BLaER1 (cell line): ENCODE measurements at regions not wholly inside any gene's neighbourhood (a gene's known extent, or its start where the extent isn't known, plus 50 kb on each side); places are given as distances from the start of the nearest gene placed in this dataset.

Experiments
- H3K27ac ChIP-seq: shearing (Covaris generic); formaldehyde crosslinking; 2 replicates; pipeline ENCODE4 v1.8.1; 2022
- H3K27me3 ChIP-seq: shearing (Covaris generic); formaldehyde crosslinking; 2 replicates; pipeline ENCODE4 v1.8.1; 2022
- H3K36me3 ChIP-seq: shearing (Covaris generic); formaldehyde crosslinking; 2 replicates; pipeline ENCODE4 v1.8.1; 2022
- H3K4me1 ChIP-seq: shearing (Covaris generic); formaldehyde crosslinking; 2 replicates; pipeline ENCODE4 v1.8.1; 2022
- H3K4me2 ChIP-seq: shearing (Covaris generic); formaldehyde crosslinking; 2 replicates; pipeline ENCODE4 v1.8.1; 2022
- H3K4me3 ChIP-seq: shearing (Covaris generic); formaldehyde crosslinking; 2 replicates; pipeline ENCODE4 v1.8.1; 2022
- H3K9ac ChIP-seq: shearing (Covaris generic); formaldehyde crosslinking; 2 replicates; pipeline ENCODE4 v1.8.1; 2022
- H3K9me3 ChIP-seq: shearing (Covaris generic); formaldehyde crosslinking; 2 replicates; pipeline ENCODE4 v1.8.1; 2022
- H4K20me1 ChIP-seq: shearing (Covaris generic); formaldehyde crosslinking; 2 replicates; pipeline ENCODE4 v1.8.1; 2022
- Cebpa-rat ChIP-seq: shearing (Covaris generic); IDR thresholded peaks from 2 replicates; pipeline ENCODE4 v1.8.1; 2022

DNA sequence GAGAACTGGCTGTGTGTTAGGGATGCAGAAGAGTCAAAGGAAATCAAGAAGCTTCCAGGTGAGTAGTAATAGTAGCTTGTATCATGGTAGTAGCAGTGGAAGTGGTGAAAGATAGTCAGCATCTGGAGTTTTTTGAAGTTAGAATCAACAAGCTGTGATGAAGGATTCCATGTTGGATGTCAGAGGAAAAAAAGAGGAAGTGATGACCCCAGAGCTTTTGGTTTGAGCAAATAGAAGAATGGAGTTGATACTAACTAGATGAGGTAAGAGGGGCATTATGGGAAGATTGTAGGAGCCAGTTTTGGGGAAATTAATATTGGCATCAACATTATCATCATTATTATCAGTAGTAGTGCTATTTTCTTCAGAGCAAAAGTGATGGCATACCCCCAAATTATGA lies 542.2 kb downstream of the XIRP2 start:
- Histone ChIP-seq H3K9me3 (no peaks in the 10 kb centered on the region), H3K27me3 (no peaks in the 10 kb centered on the region), H4K20me1 (no peaks in the 10 kb centered on the region), H3K4me2 (no peak overlapping the region), H3K4me3 (no peak overlapping the region), H3K27ac (no peak overlapping the region), H3K4me1 (no peaks in the 10 kb centered on the region), H3K36me3 (no peaks in the 10 kb centered on the region), H3K9ac (no peak overlapping the region)
- no peak for TF ChIP-seq Cebpa-rat

GRCh38 chr2:167424803-167425755 lies 536.8 kb downstream of the XIRP2 start:
- Histone ChIP-seq H3K9me3 (no peaks in the 10 kb centered on the region), H3K27ac (no peak overlapping the region), H3K4me3 (no peak overlapping the region), H3K4me2 (no peak overlapping the region), H4K20me1 (no peaks in the 10 kb centered on the region), H3K4me1 (no peaks in the 10 kb centered on the region), H3K27me3 (no peaks in the 10 kb centered on the region), H3K36me3 (no peaks in the 10 kb centered on the region), H3K9ac (no peak overlapping the region)
- no peak for TF ChIP-seq Cebpa-rat

GRCh38 chr2:167424221-167424620 lies 535.9 kb downstream of the XIRP2 start:
- no peak for TF ChIP-seq Cebpa-rat
- H4K20me1 ChIP-seq: no peaks in the 10 kb centered on the region
- no peaks in the 10 kb centered on the region for H3K4me1 ChIP-seq
- H3K27me3 ChIP-seq: no peaks in the 10 kb centered on the region
- H3K9ac ChIP-seq: no peak overlapping the region
- no peak overlapping the region for H3K27ac ChIP-seq
- H3K4me3 ChIP-seq: no peak overlapping the region
- no peak overlapping the region for H3K4me2 ChIP-seq
- H3K36me3 ChIP-seq: no peaks in the 10 kb centered on the region
- no peaks in the 10 kb centered on the region for H3K9me3 ChIP-seq

- no peaks in the 10 kb centered on the region for H3K27me3 ChIP-seq
- no peak for TF ChIP-seq Cebpa-rat
- H3K4me3 ChIP-seq: no peak overlapping the region
- no peaks in the 10 kb centered on the region for H3K36me3 ChIP-seq
- no peaks in the 10 kb centered on the region for H3K4me1 ChIP-seq
- H3K9me3 ChIP-seq: no peaks in the 10 kb centered on the region
- no peak overlapping the region for H3K4me2 ChIP-seq
- H3K27ac ChIP-seq: no peak overlapping the region
- H4K20me1 ChIP-seq: no peaks in the 10 kb centered on the region
- no peak overlapping the region for H3K9ac ChIP-seq
These were observed 535.5 kb downstream of the XIRP2 start for GRCh38 chr2:167423731-167424130.

- Histone ChIP-seq H3K9me3 (no peaks in the 10 kb centered on the region), H3K9ac (no peak overlapping the region), H4K20me1 (no peaks in the 10 kb centered on the region), H3K36me3 (no peaks in the 10 kb centered on the region), H3K4me2 (no peak overlapping the region), H3K4me3 (no peak overlapping the region), H3K27me3 (no peaks in the 10 kb centered on the region), H3K4me1 (no peaks in the 10 kb centered on the region), H3K27ac (no peak overlapping the region)
- TF ChIP-seq Cebpa-rat: no peak
These were observed 531.9 kb downstream of the XIRP2 start for GRCh38 chr2:167420211-167420610.

DNA sequence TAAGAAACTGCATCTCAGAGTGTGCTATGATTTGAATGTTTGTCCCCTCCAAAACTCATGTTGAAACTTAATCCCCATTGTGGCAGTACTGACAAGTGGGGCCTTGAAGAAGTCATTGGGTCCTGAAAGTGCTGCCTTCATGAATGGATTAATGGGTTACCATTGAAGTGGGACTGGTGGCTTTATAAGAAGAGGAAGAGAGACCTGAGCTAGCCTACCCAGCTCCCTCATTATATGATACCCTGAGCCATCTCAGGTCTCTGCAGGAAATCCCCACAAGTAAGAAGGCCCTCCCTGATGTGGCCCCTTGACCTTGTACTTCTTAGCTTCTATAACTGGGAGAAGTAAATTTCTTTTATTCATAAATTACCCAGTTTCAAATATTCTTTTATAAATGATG lies 526.8 kb downstream of the XIRP2 start:
- no peaks in the 10 kb centered on the region for H3K4me1 ChIP-seq
- no peaks in the 10 kb centered on the region for H3K36me3 ChIP-seq
- H3K9ac ChIP-seq: no peak overlapping the region
- TF ChIP-seq Cebpa-rat: no peak
- H3K27ac ChIP-seq: no peak overlapping the region
- H3K27me3 ChIP-seq: no peaks in the 10 kb centered on the region
- no peaks in the 10 kb centered on the region for H3K9me3 ChIP-seq
- no peaks in the 10 kb centered on the region for H4K20me1 ChIP-seq
- H3K4me2 ChIP-seq: no peak overlapping the region
- no peak overlapping the region for H3K4me3 ChIP-seq

DNA sequence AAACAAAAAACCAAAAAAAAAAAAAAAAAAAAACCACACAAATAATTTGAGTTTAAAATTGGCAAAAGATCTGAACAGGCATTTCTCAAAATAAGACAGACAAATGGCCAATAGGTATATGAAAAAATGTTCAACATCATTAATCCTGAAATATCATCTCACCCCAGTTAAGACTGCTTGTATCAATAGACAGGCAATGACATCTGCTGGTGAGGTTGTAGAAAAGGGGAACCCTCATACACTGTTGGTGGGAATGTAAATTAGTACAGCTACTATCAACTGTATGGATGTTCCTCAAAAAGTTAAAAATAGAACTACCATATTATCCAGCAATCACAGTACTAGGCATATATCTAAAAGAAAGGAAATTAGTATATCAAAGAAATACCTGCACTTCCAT lies 523.1 kb downstream of the XIRP2 start:
- Histone ChIP-seq H3K36me3 (no peaks in the 10 kb centered on the region), H3K27me3 (no peaks in the 10 kb centered on the region), H3K4me2 (no peak overlapping the region), H3K9me3 (no peaks in the 10 kb centered on the region), H4K20me1 (no peaks in the 10 kb centered on the region), H3K27ac (no peak overlapping the region), H3K4me1 (no peaks in the 10 kb centered on the region), H3K9ac (no peak overlapping the region), H3K4me3 (no peak overlapping the region)
- no peak for TF ChIP-seq Cebpa-rat

GRCh38 chr2:167406558-167406957 lies 518.3 kb downstream of the XIRP2 start:
- H3K9me3 ChIP-seq: no peaks in the 10 kb centered on the region
- no peaks in the 10 kb centered on the region for H4K20me1 ChIP-seq
- H3K4me1 ChIP-seq: no peaks in the 10 kb centered on the region
- TF ChIP-seq Cebpa-rat: no peak
- no peak overlapping the region for H3K4me2 ChIP-seq
- no peak overlapping the region for H3K27ac ChIP-seq
- H3K36me3 ChIP-seq: no peaks in the 10 kb centered on the region
- H3K9ac ChIP-seq: no peak overlapping the region
- H3K4me3 ChIP-seq: no peak overlapping the region
- H3K27me3 ChIP-seq: no peaks in the 10 kb centered on the region

GRCh38 chr2:167404627-167405284 lies 516.5 kb downstream of the XIRP2 start:
- TF ChIP-seq Cebpa-rat: no peak
- H3K4me2 ChIP-seq: no peak overlapping the region
- no peak overlapping the region for H3K9ac ChIP-seq
- no peaks in the 10 kb centered on the region for H3K36me3 ChIP-seq
- H4K20me1 ChIP-seq: no peaks in the 10 kb centered on the region
- no peak overlapping the region for H3K4me3 ChIP-seq
- H3K9me3 ChIP-seq: no peaks in the 10 kb centered on the region
- no peak overlapping the region for H3K27ac ChIP-seq
- H3K4me1 ChIP-seq: no peaks in the 10 kb centered on the region
- H3K27me3 ChIP-seq: no peaks in the 10 kb centered on the region

DNA sequence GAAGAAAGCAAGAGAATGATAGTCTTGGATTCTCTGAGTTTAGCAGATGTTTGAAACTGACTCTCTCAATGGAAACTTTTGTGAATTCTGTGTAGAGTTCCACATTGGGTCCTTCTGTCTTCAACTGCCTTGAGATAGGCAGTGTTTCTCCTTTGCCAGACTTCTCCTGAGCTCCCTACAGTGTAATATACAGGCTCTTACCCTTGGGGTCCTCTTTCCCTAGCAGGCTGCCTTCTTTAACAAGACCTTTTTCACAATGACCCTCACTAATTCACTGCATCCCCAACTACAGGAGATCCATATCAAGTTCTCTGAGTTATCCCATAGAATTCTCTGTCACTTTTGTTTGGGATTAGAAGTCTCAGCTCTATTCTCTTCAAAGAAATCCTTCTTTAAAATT lies 513.0 kb downstream of the XIRP2 start:
- H3K4me2 ChIP-seq: no peak overlapping the region
- no peaks in the 10 kb centered on the region for H3K9me3 ChIP-seq
- no peak overlapping the region for H3K27ac ChIP-seq
- no peaks in the 10 kb centered on the region for H4K20me1 ChIP-seq
- no peaks in the 10 kb centered on the region for H3K4me1 ChIP-seq
- TF ChIP-seq Cebpa-rat: no peak
- no peak overlapping the region for H3K4me3 ChIP-seq
- H3K27me3 ChIP-seq: no peaks in the 10 kb centered on the region
- no peaks in the 10 kb centered on the region for H3K36me3 ChIP-seq
- H3K9ac ChIP-seq: no peak overlapping the region
